Stomach (tissue), 8 donors: ENCODE measurements at regions not wholly inside any gene's neighbourhood (a gene's known extent, or its start where the extent isn't known, plus 50 kb on each side); places are given as distances from the start of the nearest gene placed in this dataset.

ENCODE experiments used
- DNase-seq, 2 donors: peaks; one replicate each; pipeline versions ENCODE4 v3.0.0 to v3.0.0-alpha.2; 2013 to 2019
- H3K27ac ChIP-seq, 5 donors: fragments of 200-600 bp in 4 of 5; sonication (generic) in 4 of 5; one replicate each; pipeline ENCODE4 v1.5.1; 2013 to 2019; ENCODE audit warnings: mild to moderate bottlenecking in 1 of 5, moderate library complexity in 1 of 5
- H3K27me3 ChIP-seq, 3 donors: fragments of 200-600 bp; sonication (generic); one replicate each; pipeline ENCODE4 v1.5.1; 2017 to 2019; ENCODE audit warnings: mixed run types in 1 of 3
- H3K36me3 ChIP-seq, 4 donors: fragments of 200-600 bp; sonication (generic); 1 replicate in 3 of 4; 2 replicates in 1 of 4; pipeline ENCODE4 v1.5.1; 2016 to 2019
- H3K4me1 ChIP-seq, 4 donors: fragments of 200-600 bp; sonication (generic); one replicate each; pipeline ENCODE4 v1.5.1; 2016 to 2019
- H3K4me3 ChIP-seq, 4 donors: fragments of 200-600 bp; sonication (generic) in 3 of 4; one replicate each; pipeline ENCODE4 v1.5.1; 2016 to 2019; ENCODE audit warnings: mild to moderate bottlenecking in 1 of 4
- H3K9me3 ChIP-seq, 4 donors: fragments of 200-600 bp; sonication (generic); one replicate each; pipeline ENCODE4 v1.5.1; 2016 to 2019
- EP300 ChIP-seq: sonication (generic); formaldehyde crosslinking; IDR thresholded peaks from one replicate; pipeline ENCODE4 v1.6.1; 2017; ENCODE audit warnings: antibody characterized with exemption
- POLR2A ChIP-seq, 4 donors: fragments of 450-650 bp; IDR thresholded peaks; one replicate each; pipeline ENCODE4 v1.6.1; 2016; ENCODE audit warnings: antibody characterized with exemption in 4 of 4, control low read depth in 2 of 4, mild to moderate bottlenecking in 1 of 4, moderate library complexity in 1 of 4
- POLR2AphosphoS5 ChIP-seq, 3 donors: sonication (generic); formaldehyde crosslinking; IDR thresholded peaks; one replicate each; pipeline ENCODE4 v1.6.1; 2016; ENCODE audit warnings: antibody characterized with exemption in 3 of 3
- WGBS, 5 donors: extraction: QIAGEN DNeasy Blood & Tissue Kit in 3 of 5; methylation state at CpG; one replicate each; pipeline versions ENCODE4 v1.1.5 to v1.1.7; 2013 to 2018; 5-methylcytosine and 5-hydroxymethylcytosine counted together
- intact Hi-C: fragments of 100-400 bp; cut with DNase I; formaldehyde crosslinking; loops from one replicate; pipeline ENCODE4 v1.15.1; 2023; ENCODE audit warnings: low total_unique reads
- TF ChIP-seq, protein P1 (sequence below), 7 experiments: fragments of 450-650 bp in 4 of 7; fragments of 200-600 bp in 3 of 7; sonication (generic) in 3 of 7; IDR thresholded peaks; one replicate each; pipeline ENCODE4 v1.5.1; 2016 to 2019; ENCODE audit warnings: antibody characterized with exemption in 7 of 7, control low read depth in 2 of 7, mild to moderate bottlenecking in 1 of 7
- donor health status: healthy with polysubstance abuse.
- donor health status: Bipolar disorder and iron deficiency.
- donor health status: healthy.

DNA sequence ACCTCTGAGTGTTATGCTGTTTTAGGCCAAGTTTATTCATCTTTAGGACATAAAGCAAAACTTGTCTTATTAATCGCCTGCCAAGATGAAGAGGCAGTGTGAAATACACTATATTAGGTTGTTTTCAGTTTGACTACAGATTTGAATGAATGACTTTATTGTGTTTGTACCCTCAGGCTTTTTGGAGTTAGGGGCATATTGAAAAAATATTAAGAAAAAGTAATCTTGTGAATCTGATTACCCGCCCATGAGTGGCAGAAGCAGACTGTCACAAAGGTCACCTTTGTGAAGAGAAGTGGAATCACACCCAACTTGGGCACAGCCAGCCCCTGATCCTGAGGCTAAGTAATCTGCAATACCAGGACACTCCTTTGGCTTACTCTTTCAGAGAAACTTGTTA, 382.5 kb downstream of the NYAP2 start:
- DNase-seq, result no peak
- Histone ChIP-seq H3K27ac (no peak overlapping the region), H3K9me3 (no peaks in the 10 kb centered on the region), H3K4me3 (no peak overlapping the region), H3K4me1 (no peaks in the 10 kb centered on the region), H3K36me3 (no peaks in the 10 kb centered on the region), H3K27me3 (no peaks in the 10 kb centered on the region)
- TF ChIP-seq POLR2AphosphoS5 (IDR thresholded peaks at IDR 0.05) (no peak), POLR2A (IDR thresholded peaks at IDR 0.05) (no peak), EP300 (no peak)
- TF ChIP-seq, protein P1, sequence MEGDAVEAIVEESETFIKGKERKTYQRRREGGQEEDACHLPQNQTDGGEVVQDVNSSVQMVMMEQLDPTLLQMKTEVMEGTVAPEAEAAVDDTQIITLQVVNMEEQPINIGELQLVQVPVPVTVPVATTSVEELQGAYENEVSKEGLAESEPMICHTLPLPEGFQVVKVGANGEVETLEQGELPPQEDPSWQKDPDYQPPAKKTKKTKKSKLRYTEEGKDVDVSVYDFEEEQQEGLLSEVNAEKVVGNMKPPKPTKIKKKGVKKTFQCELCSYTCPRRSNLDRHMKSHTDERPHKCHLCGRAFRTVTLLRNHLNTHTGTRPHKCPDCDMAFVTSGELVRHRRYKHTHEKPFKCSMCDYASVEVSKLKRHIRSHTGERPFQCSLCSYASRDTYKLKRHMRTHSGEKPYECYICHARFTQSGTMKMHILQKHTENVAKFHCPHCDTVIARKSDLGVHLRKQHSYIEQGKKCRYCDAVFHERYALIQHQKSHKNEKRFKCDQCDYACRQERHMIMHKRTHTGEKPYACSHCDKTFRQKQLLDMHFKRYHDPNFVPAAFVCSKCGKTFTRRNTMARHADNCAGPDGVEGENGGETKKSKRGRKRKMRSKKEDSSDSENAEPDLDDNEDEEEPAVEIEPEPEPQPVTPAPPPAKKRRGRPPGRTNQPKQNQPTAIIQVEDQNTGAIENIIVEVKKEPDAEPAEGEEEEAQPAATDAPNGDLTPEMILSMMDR (IDR thresholded peaks at IDR 0.05), result no peak
- intact Hi-C loops, result no loop called here
- 60 to 80% (median 64%) methylated on average over 2 of the region's 2 CpGs for WGBS, 5 donors

DNA sequence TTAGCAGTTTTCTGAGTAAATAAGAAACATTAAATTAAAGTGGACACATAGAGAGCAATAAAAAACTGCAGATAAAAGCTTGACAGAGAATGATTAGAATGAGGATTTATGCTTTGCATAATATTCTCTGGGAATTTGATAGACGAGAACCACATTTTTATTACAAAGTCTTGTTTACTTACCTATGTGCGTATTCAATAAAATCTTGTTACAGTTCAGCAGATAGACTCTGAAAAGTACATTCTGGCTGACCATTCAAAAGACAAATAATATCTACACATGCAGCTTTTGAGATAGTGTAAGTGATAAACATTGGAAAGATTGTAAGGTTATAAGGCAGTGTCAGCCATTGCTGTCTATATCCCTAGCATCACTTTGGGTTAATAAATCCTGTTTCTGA, 381.6 kb downstream of the NYAP2 start:
- no peaks in the 10 kb centered on the region for H3K4me1 ChIP-seq
- no peak for DNase-seq
- no peaks in the 10 kb centered on the region for H3K9me3 ChIP-seq
- intact Hi-C loops, result no loop called here
- TF ChIP-seq EP300, result no peak
- TF ChIP-seq POLR2AphosphoS5 (IDR thresholded peaks at IDR 0.05), result no peak
- TF ChIP-seq, protein P1 (IDR thresholded peaks at IDR 0.05), result no peak
- TF ChIP-seq POLR2A (IDR thresholded peaks at IDR 0.05), result no peak
- no peaks in the 10 kb centered on the region for H3K36me3 ChIP-seq
- 36 to 64% (median 60%) methylated on average over 2 of the region's 2 CpGs for WGBS, 5 donors
- H3K27me3 ChIP-seq, result no peaks in the 10 kb centered on the region
- H3K4me3 ChIP-seq, result no peak overlapping the region
- H3K27ac ChIP-seq, result no peak overlapping the region

DNA sequence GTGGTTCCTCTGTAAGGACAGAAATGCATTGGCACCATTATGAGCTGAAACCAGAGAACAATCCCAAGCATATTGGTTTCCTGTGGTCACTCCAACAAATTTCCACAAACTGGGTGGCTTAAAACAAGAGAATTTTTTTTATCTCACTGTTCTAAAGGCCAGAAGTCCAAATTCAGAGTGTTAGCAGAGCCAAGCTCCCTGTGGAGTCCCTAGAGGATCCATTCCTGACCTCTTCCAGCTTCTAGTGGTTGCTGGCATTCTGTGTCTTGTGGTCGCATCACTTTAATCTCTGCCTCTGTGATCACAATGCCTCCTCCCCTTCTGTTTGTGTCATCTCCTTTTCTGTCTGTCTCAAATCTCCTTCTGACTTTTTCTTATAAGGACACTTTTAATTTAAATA, 380.3 kb downstream of the NYAP2 start:
- Histone ChIP-seq H3K27me3 (no peaks in the 10 kb centered on the region), H3K9me3 (peaks cover 0 to 4% (median 0%) of the 10 kb centered on the region in 4 donors), H3K4me3 (no peak overlapping the region), H3K36me3 (no peaks in the 10 kb centered on the region), H3K4me1 (no peaks in the 10 kb centered on the region), H3K27ac (no peak overlapping the region)
- 85 to 97% (median 90%) methylated on average over 1 of the region's 1 CpG for WGBS, 5 donors
- TF ChIP-seq, protein P1 (IDR thresholded peaks at IDR 0.05), result no peak
- TF ChIP-seq POLR2A (IDR thresholded peaks at IDR 0.05), result no peak
- DNase-seq, result no peak
- intact Hi-C loops, result no loop called here

DNA sequence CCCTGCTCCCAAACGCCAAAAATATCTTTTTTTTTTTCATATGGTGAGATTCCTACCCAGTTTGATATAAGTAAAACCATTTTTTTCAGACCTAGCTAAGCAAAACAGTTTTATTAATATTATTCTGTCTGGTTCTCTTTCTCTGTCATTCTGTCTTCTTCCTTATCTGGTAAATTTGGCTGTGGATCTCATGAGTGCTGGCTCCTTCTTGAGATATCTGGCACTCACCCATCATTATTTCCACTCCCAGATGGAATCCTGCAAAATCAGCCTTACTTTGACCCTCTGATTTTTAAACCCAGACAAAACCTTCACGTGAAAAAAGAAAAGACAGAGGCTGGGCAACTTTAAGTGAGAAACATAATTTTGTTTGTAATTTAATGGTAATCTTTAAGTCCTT, 373.6 kb downstream of the NYAP2 start:
- peak in 1 of 2 donors; percentile 15 for DNase-seq
- 48 to 69% (median 62%) methylated on average over 2 of the region's 2 CpGs for WGBS, 5 donors

More for the DNA sequence above, 373.6 kb downstream of the NYAP2 start:
- Histone ChIP-seq H3K4me1 (no peaks in the 10 kb centered on the region), H3K9me3 (peaks cover 0 to 8% (median 0%) of the 10 kb centered on the region in 4 donors), H3K27me3 (no peaks in the 10 kb centered on the region), H3K4me3 (no peak overlapping the region), H3K36me3 (no peaks in the 10 kb centered on the region), H3K27ac (no peak overlapping the region)
- TF ChIP-seq POLR2A (IDR thresholded peaks at IDR 0.05), result no peak
- no peak for TF ChIP-seq EP300
- TF ChIP-seq, protein P1 (IDR thresholded peaks at IDR 0.05), result no peak
- no peak for TF ChIP-seq POLR2AphosphoS5 (IDR thresholded peaks at IDR 0.05)
- intact Hi-C loops, result no loop called here
